SK-N-SH treated with all-trans-retinoic acid at 6 μM for 48 hours (cell line): ENCODE measurements at regions not wholly inside any gene's neighbourhood (a gene's known extent, or its start where the extent isn't known, plus 50 kb on each side); places are given as distances from the start of the nearest gene placed in this dataset.

Experiments
- ATAC-seq: fragments of 200-7000 bp; cut with Tn5 transposase; 3 replicates; pipeline ENCODE4 v1.9.1; 2020; ENCODE audit warnings: mild to moderate bottlenecking, moderate library complexity
- ARNTL ChIP-seq: fragments of 450-650 bp; formaldehyde crosslinking; IDR thresholded peaks from 2 replicates; pipeline ENCODE4 v1.5.0; 2020; ENCODE audit warnings: low read depth, mild to moderate bottlenecking, moderate library complexity, borderline replicate concordance
- ESRRG ChIP-seq: fragments of 250-450 bp; sonication (Bioruptor Pico); IDR thresholded peaks from 2 replicates; pipeline ENCODE4 v1.6.1; 2021; ENCODE audit warnings: mild to moderate bottlenecking
- GLIS3 ChIP-seq: fragments of 250-450 bp; sonication (Bioruptor Pico); IDR thresholded peaks from 2 replicates; pipeline ENCODE4 v1.5.0; 2020; ENCODE audit warnings: mild to moderate bottlenecking, moderate library complexity
- ISL1 ChIP-seq: fragments of 250-450 bp; sonication (Bioruptor Pico); IDR thresholded peaks from 2 replicates; pipeline ENCODE4 v2.1.2; 2022; ENCODE audit warnings: mild to moderate bottlenecking, moderate library complexity
- OSR1 ChIP-seq: fragments of 250-450 bp; sonication (Bioruptor Pico); IDR thresholded peaks from 2 replicates; pipeline ENCODE4 v1.8.0; 2022; ENCODE audit warnings: moderate library complexity, mild to moderate bottlenecking, inconsistent platforms
- PPARA ChIP-seq: fragments of 250-450 bp; sonication (Bioruptor Pico); IDR thresholded peaks from 2 replicates; pipeline ENCODE4 v1.5.0; 2020; ENCODE audit warnings: mild to moderate bottlenecking, borderline replicate concordance
- RARB ChIP-seq: fragments of 250-450 bp; sonication (Bioruptor Pico); IDR thresholded peaks from 2 replicates; pipeline ENCODE4 v1.8.0; 2021; ENCODE audit warnings: mild to moderate bottlenecking, moderate library complexity
- SNAI2 ChIP-seq: fragments of 250-450 bp; sonication (Bioruptor Pico); IDR thresholded peaks from 2 replicates; pipeline ENCODE4 v1.5.0; 2020; ENCODE audit warnings: mild to moderate bottlenecking, moderate library complexity
- TOX ChIP-seq: fragments of 250-450 bp; sonication (Bioruptor Pico); IDR thresholded peaks from 2 replicates; pipeline ENCODE4 v1.8.0; 2021; ENCODE audit warnings: mild to moderate bottlenecking, moderate library complexity, borderline replicate concordance
- ZC3H10 ChIP-seq: fragments of 250-450 bp; sonication (Bioruptor Pico); IDR thresholded peaks from 2 replicates; pipeline ENCODE4 v1.5.1; 2021; ENCODE audit warnings: mild to moderate bottlenecking, moderate library complexity
- ZFP3 ChIP-seq: fragments of 250-450 bp; sonication (Bioruptor Pico); IDR thresholded peaks from 2 replicates; pipeline ENCODE4 v1.5.0; 2020; ENCODE audit warnings: mild to moderate bottlenecking, moderate library complexity
- ZFP30 ChIP-seq: fragments of 450-650 bp; formaldehyde crosslinking; IDR thresholded peaks from 2 replicates; pipeline ENCODE4 v1.5.0; 2022; ENCODE audit warnings: mild to moderate bottlenecking, moderate library complexity
- ZNF565 ChIP-seq: fragments of 450-650 bp; formaldehyde crosslinking; conservative IDR thresholded peaks from 2 replicates; pipeline ENCODE4 v1.5.0; 2020; ENCODE audit warnings: low read depth, mild to moderate bottlenecking, moderate library complexity
- ZNF70 ChIP-seq: fragments of 450-650 bp; formaldehyde crosslinking; IDR thresholded peaks from 2 replicates; pipeline ENCODE4 v1.5.0; 2020; ENCODE audit warnings: mild to moderate bottlenecking, moderate library complexity
- TF ChIP-seq, protein P1 (sequence below): fragments of 250-450 bp; sonication (Bioruptor Pico); IDR thresholded peaks from 2 replicates; pipeline ENCODE4 v1.5.1; 2020; ENCODE audit warnings: low read depth, mild to moderate bottlenecking, moderate library complexity
- TF ChIP-seq, protein P2 (sequence below): fragments of 250-450 bp; sonication (Bioruptor Pico); IDR thresholded peaks from 2 replicates; pipeline ENCODE4 v1.8.0; 2020; ENCODE audit warnings: mild to moderate bottlenecking, moderate library complexity, borderline replicate concordance
- TF ChIP-seq, protein P3 (sequence below): fragments of 250-450 bp; sonication (Bioruptor Pico); IDR thresholded peaks from 2 replicates; pipeline ENCODE4 v1.8.0; 2021; ENCODE audit warnings: low read depth, mild to moderate bottlenecking, moderate library complexity, borderline replicate concordance
- TF ChIP-seq, protein P4 (sequence below): fragments of 250-450 bp; sonication (Bioruptor Pico); IDR thresholded peaks from 2 replicates; pipeline ENCODE4 v1.5.1; 2021; ENCODE audit warnings: mild to moderate bottlenecking, moderate library complexity
- TF ChIP-seq, protein P5 (sequence below): fragments of 250-450 bp; sonication (Bioruptor Pico); IDR thresholded peaks from 2 replicates; pipeline ENCODE4 v1.5.0; 2020; ENCODE audit warnings: mild to moderate bottlenecking, moderate library complexity

DNA sequence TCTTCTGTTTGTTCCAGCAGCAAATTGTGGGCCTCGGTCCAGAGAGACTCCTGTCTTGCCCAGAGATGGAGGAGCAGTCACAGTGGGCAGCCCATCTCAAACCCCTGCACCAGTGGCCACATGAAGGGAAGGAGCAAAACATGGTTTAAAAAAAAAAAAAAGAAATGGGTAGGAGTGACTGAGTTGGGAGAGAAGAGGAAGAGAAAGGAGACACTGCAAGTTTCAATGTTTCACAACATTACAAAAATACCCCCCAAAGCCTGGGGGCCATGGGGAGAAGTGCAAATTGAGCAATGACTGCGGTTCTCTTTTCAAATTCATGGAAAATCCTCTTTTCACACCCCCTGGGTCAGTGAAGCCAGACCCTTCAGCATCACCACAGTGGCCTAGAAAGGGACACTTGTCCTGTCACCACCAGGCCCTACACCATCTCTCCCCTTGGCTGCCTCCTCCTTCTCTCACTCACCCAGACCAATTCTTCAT is 117.1 kb downstream of the ZFP36L2 start (continued):
- TF ChIP-seq, protein P1, sequence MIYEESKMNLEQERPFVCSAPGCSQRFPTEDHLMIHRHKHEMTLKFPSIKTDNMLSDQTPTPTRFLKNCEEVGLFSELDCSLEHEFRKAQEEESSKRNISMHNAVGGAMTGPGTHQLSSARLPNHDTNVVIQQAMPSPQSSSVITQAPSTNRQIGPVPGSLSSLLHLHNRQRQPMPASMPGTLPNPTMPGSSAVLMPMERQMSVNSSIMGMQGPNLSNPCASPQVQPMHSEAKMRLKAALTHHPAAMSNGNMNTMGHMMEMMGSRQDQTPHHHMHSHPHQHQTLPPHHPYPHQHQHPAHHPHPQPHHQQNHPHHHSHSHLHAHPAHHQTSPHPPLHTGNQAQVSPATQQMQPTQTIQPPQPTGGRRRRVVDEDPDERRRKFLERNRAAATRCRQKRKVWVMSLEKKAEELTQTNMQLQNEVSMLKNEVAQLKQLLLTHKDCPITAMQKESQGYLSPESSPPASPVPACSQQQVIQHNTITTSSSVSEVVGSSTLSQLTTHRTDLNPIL (CRISPR knock-in tag): no peak
- no peak for TF ChIP-seq PPARA (CRISPR knock-in tag)

DNA sequence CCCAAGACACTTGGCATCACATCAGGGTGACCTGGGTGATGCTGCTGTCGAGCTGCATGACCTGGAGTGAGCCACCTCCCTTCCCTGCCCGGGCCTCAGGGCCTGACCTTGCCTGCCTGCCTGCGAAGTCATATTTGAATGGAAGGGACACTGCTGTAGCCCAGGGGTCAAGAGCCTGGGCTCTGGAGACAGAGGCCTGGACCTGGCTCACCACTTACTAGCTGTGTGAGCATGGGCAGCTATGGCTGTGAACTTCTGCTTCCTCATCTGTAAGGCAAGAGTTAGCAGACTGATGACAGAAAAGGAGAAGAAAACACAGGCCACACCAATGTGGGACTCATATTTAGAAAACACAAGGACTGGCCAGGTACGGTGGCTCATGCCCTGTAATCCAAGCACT is 118.7 kb downstream of the ZFP36L2 start:
- no peak for TF ChIP-seq RARB (CRISPR knock-in tag)
- TF ChIP-seq ARNTL (CRISPR knock-in tag): no peak
- TF ChIP-seq ZNF70 (CRISPR knock-in tag): no peak
- TF ChIP-seq OSR1 (CRISPR knock-in tag): no peak
- TF ChIP-seq, protein P2, sequence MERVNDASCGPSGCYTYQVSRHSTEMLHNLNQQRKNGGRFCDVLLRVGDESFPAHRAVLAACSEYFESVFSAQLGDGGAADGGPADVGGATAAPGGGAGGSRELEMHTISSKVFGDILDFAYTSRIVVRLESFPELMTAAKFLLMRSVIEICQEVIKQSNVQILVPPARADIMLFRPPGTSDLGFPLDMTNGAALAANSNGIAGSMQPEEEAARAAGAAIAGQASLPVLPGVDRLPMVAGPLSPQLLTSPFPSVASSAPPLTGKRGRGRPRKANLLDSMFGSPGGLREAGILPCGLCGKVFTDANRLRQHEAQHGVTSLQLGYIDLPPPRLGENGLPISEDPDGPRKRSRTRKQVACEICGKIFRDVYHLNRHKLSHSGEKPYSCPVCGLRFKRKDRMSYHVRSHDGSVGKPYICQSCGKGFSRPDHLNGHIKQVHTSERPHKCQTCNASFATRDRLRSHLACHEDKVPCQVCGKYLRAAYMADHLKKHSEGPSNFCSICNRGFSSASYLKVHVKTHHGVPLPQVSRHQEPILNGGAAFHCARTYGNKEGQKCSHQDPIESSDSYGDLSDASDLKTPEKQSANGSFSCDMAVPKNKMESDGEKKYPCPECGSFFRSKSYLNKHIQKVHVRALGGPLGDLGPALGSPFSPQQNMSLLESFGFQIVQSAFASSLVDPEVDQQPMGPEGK (CRISPR knock-in tag): no peak
- TF ChIP-seq ZFP3: no peak
- TF ChIP-seq, protein P3, sequence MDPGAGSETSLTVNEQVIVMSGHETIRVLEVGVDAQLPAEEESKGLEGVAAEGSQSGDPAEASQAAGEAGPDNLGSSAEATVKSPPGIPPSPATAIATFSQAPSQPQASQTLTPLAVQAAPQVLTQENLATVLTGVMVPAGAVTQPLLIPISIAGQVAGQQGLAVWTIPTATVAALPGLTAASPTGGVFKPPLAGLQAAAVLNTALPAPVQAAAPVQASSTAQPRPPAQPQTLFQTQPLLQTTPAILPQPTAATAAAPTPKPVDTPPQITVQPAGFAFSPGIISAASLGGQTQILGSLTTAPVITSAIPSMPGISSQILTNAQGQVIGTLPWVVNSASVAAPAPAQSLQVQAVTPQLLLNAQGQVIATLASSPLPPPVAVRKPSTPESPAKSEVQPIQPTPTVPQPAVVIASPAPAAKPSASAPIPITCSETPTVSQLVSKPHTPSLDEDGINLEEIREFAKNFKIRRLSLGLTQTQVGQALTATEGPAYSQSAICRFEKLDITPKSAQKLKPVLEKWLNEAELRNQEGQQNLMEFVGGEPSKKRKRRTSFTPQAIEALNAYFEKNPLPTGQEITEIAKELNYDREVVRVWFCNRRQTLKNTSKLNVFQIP: no peak
- TF ChIP-seq PPARA (CRISPR knock-in tag): no peak
- TF ChIP-seq, protein P4, sequence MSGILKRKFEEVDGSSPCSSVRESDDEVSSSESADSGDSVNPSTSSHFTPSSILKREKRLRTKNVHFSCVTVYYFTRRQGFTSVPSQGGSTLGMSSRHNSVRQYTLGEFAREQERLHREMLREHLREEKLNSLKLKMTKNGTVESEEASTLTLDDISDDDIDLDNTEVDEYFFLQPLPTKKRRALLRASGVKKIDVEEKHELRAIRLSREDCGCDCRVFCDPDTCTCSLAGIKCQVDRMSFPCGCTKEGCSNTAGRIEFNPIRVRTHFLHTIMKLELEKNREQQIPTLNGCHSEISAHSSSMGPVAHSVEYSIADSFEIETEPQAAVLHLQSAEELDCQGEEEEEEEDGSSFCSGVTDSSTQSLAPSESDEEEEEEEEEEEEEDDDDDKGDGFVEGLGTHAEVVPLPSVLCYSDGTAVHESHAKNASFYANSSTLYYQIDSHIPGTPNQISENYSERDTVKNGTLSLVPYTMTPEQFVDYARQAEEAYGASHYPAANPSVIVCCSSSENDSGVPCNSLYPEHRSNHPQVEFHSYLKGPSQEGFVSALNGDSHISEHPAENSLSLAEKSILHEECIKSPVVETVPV: no peak
- no peak for ATAC-seq

DNA sequence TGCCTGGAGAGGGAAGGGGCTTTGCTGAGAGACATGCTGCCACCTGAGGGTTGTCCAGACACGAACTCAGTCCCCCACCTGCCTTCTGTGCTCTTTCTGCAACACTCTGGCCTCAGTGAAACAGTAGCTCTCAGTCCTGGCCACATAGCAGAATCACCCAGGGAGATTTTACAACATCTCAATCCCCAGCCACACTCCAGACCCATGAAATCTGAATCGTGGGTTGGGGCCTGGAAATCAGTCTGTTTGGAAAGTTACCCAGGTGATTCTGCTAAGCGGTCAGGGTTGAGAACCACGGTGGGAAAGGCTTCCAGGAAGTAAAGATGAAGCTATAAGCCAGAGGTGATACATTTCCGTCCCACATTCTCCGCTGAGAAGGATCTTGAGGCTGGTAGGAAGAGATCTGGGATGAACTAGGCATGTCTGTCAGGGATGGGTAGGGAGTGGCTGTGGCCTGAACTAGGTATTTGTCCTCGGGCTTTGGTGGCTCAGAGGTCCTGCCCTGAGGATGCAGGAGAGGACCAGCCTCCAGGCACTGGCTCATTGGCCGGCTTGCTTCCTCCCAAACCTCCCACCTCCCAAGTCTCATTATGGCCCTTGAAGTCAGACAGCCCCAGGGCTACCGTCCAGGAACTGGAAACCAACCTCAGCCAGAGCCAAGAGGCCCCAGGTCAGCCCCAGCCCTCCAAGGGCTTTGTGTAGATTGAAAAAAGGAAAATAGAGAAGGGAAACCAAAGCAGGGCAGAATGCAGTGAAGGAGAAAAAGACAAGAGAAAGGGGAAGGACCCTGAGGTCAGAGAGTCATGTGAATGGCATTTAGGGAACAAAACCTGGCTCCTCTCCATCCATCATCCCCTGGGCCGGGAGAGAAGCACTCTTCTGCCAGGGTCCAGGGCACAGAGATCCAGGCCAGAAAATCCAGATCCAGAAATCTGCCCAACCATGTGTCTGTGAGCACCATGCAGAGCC is 119.6 kb downstream of the ZFP36L2 start:
- TF ChIP-seq TOX (CRISPR knock-in tag) (no peak), ARNTL (CRISPR knock-in tag) (no peak), OSR1 (CRISPR knock-in tag) (no peak), PPARA (CRISPR knock-in tag) (no peak), ZFP30 (CRISPR knock-in tag) (no peak), GLIS3 (CRISPR knock-in tag) (no peak), ESRRG (CRISPR knock-in tag) (no peak), SNAI2 (no peak), ISL1 (CRISPR knock-in tag) (no peak), ZC3H10 (CRISPR knock-in tag) (no peak), ZNF565 (CRISPR knock-in tag) (no peak)
- TF ChIP-seq, protein P5, sequence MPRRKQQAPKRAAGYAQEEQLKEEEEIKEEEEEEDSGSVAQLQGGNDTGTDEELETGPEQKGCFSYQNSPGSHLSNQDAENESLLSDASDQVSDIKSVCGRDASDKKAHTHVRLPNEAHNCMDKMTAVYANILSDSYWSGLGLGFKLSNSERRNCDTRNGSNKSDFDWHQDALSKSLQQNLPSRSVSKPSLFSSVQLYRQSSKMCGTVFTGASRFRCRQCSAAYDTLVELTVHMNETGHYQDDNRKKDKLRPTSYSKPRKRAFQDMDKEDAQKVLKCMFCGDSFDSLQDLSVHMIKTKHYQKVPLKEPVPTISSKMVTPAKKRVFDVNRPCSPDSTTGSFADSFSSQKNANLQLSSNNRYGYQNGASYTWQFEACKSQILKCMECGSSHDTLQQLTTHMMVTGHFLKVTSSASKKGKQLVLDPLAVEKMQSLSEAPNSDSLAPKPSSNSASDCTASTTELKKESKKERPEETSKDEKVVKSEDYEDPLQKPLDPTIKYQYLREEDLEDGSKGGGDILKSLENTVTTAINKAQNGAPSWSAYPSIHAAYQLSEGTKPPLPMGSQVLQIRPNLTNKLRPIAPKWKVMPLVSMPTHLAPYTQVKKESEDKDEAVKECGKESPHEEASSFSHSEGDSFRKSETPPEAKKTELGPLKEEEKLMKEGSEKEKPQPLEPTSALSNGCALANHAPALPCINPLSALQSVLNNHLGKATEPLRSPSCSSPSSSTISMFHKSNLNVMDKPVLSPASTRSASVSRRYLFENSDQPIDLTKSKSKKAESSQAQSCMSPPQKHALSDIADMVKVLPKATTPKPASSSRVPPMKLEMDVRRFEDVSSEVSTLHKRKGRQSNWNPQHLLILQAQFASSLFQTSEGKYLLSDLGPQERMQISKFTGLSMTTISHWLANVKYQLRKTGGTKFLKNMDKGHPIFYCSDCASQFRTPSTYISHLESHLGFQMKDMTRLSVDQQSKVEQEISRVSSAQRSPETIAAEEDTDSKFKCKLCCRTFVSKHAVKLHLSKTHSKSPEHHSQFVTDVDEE: no peak
- TF ChIP-seq, protein P1 (CRISPR knock-in tag): no peak
- TF ChIP-seq, protein P3: no peak
- ATAC-seq: no peak
